SU-DHL-6 (cell line): ENCODE measurements at regions not wholly inside any gene's neighbourhood (a gene's known extent, or its start where the extent isn't known, plus 50 kb on each side); places are given as distances from the start of the nearest gene placed in this dataset.

Experiments
- H2AFZ ChIP-seq: fragments of 200-600 bp; sonication (generic); 2 replicates; pipeline ENCODE4 v1.6.1; 2014; ENCODE audit warnings: low read depth, mild to moderate bottlenecking, moderate library complexity, mixed read lengths, antibody characterized with exemption, low read length; ENCODE audit not compliant: severe bottlenecking
- H3F3A ChIP-seq: fragments of 200-600 bp; shearing (Covaris generic); 2 replicates; pipeline ENCODE4 v1.6.0; 2016; ENCODE audit warnings: antibody characterized with exemption, mild to moderate bottlenecking; ENCODE audit not compliant: insufficient read depth
- H3K27ac ChIP-seq: fragments of 200-600 bp; sonication (generic); 2 replicates; pipeline ENCODE4 v1.5.1; 2016; ENCODE audit warnings: low read depth, mild to moderate bottlenecking, low read length, moderate library complexity, mixed read lengths
- H3K27me3 ChIP-seq: fragments of 200-600 bp; sonication (generic), shearing (Covaris generic); 2 replicates; pipeline ENCODE4 v1.6.0; 2014; ENCODE audit warnings: mild to moderate bottlenecking, low read length
- H3K36me3 ChIP-seq: fragments of 200-600 bp; sonication (generic); 2 replicates; pipeline ENCODE4 v1.6.1; 2014; ENCODE audit warnings: mild to moderate bottlenecking, low read length, mixed read lengths
- H3K4me2 ChIP-seq: fragments of 300-600, 200-600 bp; shearing (Covaris generic), sonication (generic); 2 replicates; pipeline ENCODE4 v1.6.0; 2014; ENCODE audit warnings: low read length, low read depth, mild to moderate bottlenecking; ENCODE audit not compliant: poor library complexity, severe bottlenecking
- H3K4me3 ChIP-seq: fragments of 200-600 bp; sonication (generic); 2 replicates; pipeline ENCODE4 v1.5.1; 2014; ENCODE audit warnings: antibody characterized with exemption, low read length, mild to moderate bottlenecking, mixed read lengths; ENCODE audit not compliant: insufficient read depth, poor library complexity, severe bottlenecking
- H3K79me2 ChIP-seq: fragments of 200-600 bp; sonication (generic); 2 replicates; pipeline ENCODE4 v1.6.1; 2014; ENCODE audit warnings: mild to moderate bottlenecking, low read length, moderate library complexity; ENCODE audit not compliant: insufficient read depth
- H3K9ac ChIP-seq: fragments of 200-600 bp; sonication (generic); 2 replicates; pipeline ENCODE4 v1.7.0; 2014; ENCODE audit warnings: mild to moderate bottlenecking, low read length
- H3K9me2 ChIP-seq: fragments of 200-600 bp; sonication (generic); replicated peaks from 2 replicates; pipeline ENCODE4 v1.6.1; 2014; ENCODE audit warnings: low read length; ENCODE audit not compliant: insufficient read depth
- H3K9me3 ChIP-seq: fragments of 200-600 bp; sonication (generic); 2 replicates; pipeline ENCODE4 v1.6.1; 2014; ENCODE audit warnings: low read length, mixed read lengths; ENCODE audit not compliant: insufficient read depth
- H4K20me1 ChIP-seq: fragments of 200-600 bp; sonication (generic); 2 replicates; pipeline ENCODE4 v1.6.1; 2014; ENCODE audit warnings: low read depth, mild to moderate bottlenecking, antibody characterized with exemption, low read length, moderate library complexity, mixed read lengths
- EZH2phosphoT487 ChIP-seq: fragments of 200-600 bp; sonication (generic), shearing (Covaris generic); conservative IDR thresholded peaks from 2 replicates; pipeline ENCODE4 v1.6.1; 2018; ENCODE audit warnings: mild to moderate bottlenecking, antibody characterized with exemption, low read length, moderate library complexity, mixed read lengths
- TF ChIP-seq, protein P1 (sequence below): fragments of 200-600 bp; sonication (generic); IDR thresholded peaks from one replicate; pipeline ENCODE4 v1.5.1; 2017; ENCODE audit warnings: antibody characterized with exemption, mild to moderate bottlenecking, low read length, moderate library complexity; ENCODE audit not compliant: insufficient read depth, poor library complexity, severe bottlenecking

DNA sequence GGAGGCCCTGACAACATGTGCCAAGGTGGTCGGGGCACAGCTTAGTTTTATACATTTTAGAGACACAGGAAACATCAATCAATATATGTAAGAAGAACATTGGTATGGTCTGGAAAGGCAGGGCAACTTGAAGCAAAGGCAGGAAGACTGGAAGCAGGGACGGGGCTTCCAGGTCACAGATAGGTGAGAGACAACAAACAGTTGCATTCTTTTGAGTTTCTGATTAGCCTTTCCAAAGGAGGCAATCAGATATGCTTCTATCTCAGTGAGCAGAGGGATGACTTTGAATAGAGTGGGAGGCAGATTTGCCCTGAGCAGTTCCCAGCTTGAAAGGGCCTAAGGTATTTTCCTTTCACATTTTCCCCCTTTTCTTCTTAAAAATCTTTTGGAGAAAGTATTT is 311.0 kb upstream of the RGS17 start:
- Histone ChIP-seq H3K9me2 (no peaks in the 10 kb centered on the region), H4K20me1 (no peaks in the 10 kb centered on the region), H3K36me3 (no peaks in the 10 kb centered on the region), H3F3A (no peaks in the 10 kb centered on the region), H2AFZ (no peak overlapping the region), H3K79me2 (no peaks in the 10 kb centered on the region), H3K9me3 (no peaks in the 10 kb centered on the region), H3K4me2 (no peak overlapping the region), H3K27me3 (no peaks in the 10 kb centered on the region), H3K9ac (no peak overlapping the region), H3K27ac (no peak overlapping the region), H3K4me3 (no peak overlapping the region)
- TF ChIP-seq, protein P1, sequence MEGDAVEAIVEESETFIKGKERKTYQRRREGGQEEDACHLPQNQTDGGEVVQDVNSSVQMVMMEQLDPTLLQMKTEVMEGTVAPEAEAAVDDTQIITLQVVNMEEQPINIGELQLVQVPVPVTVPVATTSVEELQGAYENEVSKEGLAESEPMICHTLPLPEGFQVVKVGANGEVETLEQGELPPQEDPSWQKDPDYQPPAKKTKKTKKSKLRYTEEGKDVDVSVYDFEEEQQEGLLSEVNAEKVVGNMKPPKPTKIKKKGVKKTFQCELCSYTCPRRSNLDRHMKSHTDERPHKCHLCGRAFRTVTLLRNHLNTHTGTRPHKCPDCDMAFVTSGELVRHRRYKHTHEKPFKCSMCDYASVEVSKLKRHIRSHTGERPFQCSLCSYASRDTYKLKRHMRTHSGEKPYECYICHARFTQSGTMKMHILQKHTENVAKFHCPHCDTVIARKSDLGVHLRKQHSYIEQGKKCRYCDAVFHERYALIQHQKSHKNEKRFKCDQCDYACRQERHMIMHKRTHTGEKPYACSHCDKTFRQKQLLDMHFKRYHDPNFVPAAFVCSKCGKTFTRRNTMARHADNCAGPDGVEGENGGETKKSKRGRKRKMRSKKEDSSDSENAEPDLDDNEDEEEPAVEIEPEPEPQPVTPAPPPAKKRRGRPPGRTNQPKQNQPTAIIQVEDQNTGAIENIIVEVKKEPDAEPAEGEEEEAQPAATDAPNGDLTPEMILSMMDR = no peak
- no peak for TF ChIP-seq EZH2phosphoT487

DNA sequence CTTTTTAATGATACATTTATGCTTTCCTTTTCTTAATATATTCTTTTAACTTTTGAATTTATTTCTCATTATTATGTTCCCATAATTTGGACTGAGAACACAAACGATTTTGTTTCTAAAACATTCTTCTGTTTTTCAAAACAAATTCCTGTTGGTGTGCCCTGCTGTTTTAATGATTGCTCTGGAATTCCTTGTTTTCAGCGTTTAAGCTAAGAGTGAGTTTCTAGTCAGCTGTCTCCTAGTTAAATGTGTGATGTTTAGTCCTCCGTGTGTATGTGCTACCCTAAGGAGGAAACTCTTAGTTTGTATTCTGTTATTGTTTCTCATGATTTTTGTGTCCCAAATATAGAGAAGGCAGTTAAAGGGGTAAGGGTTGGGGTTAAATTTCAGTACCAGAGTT is 306.1 kb upstream of the RGS17 start:
- Histone ChIP-seq H3K27me3 (no peaks in the 10 kb centered on the region), H3K27ac (no peak overlapping the region), H3K79me2 (no peaks in the 10 kb centered on the region), H3K9ac (no peak overlapping the region), H3K36me3 (no peaks in the 10 kb centered on the region), H3K9me3 (no peaks in the 10 kb centered on the region), H2AFZ (no peak overlapping the region), H3K4me2 (no peak overlapping the region), H3K9me2 (no peaks in the 10 kb centered on the region), H4K20me1 (no peaks in the 10 kb centered on the region), H3K4me3 (no peak overlapping the region), H3F3A (no peaks in the 10 kb centered on the region)
- TF ChIP-seq, protein P1 = no peak
- no peak for TF ChIP-seq EZH2phosphoT487

DNA sequence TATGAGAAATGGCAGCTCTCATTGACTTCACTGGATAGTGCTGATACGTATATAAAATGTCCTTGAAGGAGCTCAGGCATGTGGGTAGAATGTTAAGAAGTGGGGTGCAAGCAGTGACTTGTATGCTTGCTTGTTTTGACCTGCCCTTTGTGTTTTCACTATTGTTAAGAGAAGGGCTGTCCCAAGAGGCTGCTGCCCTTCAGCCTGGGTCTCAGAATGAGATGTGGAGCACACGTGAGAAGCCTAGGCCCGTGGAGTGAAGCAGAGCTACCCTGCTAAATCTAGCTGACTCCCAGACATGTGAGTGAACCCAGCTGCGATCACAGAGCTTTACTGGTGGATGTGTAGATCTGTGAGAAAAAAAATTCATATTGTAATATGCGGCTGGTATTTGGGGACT is 305.3 kb upstream of the RGS17 start:
- Histone ChIP-seq H2AFZ (no peak overlapping the region), H3K27me3 (no peaks in the 10 kb centered on the region), H3K9me2 (no peaks in the 10 kb centered on the region), H3F3A (no peaks in the 10 kb centered on the region), H3K9ac (no peak overlapping the region), H3K4me2 (no peak overlapping the region), H3K4me3 (no peak overlapping the region), H3K9me3 (no peaks in the 10 kb centered on the region), H3K79me2 (no peaks in the 10 kb centered on the region), H3K36me3 (no peaks in the 10 kb centered on the region), H3K27ac (no peak overlapping the region), H4K20me1 (no peaks in the 10 kb centered on the region)
- TF ChIP-seq EZH2phosphoT487 = no peak
- TF ChIP-seq, protein P1 = no peak

DNA sequence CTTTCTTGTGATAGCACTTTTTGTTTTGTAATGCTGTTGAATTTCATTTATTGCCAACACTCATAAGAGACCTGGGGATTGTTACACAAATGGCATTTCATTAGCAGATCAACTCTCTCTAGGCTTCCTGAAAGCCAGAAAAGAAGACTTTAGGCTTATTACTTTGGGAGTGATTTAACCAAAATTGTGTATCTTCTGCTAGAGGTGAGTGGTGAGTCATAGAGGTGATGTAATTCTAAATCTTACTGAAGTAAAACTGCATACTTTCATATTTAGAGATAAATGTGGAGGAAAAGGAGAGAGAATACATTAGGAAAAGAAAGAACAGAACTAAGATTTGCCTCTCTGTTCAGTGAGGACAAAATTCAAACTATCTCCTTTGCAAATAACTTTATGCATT is 304.7 kb upstream of the RGS17 start:
- Histone ChIP-seq H3K4me2 (no peak overlapping the region), H3F3A (no peaks in the 10 kb centered on the region), H4K20me1 (no peaks in the 10 kb centered on the region), H3K27ac (no peak overlapping the region), H3K9me2 (no peaks in the 10 kb centered on the region), H3K79me2 (no peaks in the 10 kb centered on the region), H3K9ac (no peak overlapping the region), H3K9me3 (no peaks in the 10 kb centered on the region), H3K4me3 (no peak overlapping the region), H3K36me3 (no peaks in the 10 kb centered on the region), H3K27me3 (no peaks in the 10 kb centered on the region), H2AFZ (no peak overlapping the region)
- no peak for TF ChIP-seq EZH2phosphoT487
- TF ChIP-seq, protein P1 = no peak
